Sigmoid colon (tissue), 6 donors: ENCODE measurements at regions not wholly inside any gene's neighbourhood (a gene's known extent, or its start where the extent isn't known, plus 50 kb on each side); places are given as distances from the start of the nearest gene placed in this dataset.

Source experiments
- DNase-seq: peaks from one replicate; pipeline ENCODE4 v3.0.0-alpha.2; 2019
- H3K27ac ChIP-seq, 4 donors: fragments of 200-600 bp; sonication (generic); one replicate each; pipeline ENCODE4 v1.5.1; 2016 to 2019; ENCODE audit warnings: mild to moderate bottlenecking in 1 of 4
- H3K27me3 ChIP-seq, 3 donors: fragments of 200-600 bp; sonication (generic); one replicate each; pipeline ENCODE4 v1.5.1; 2019; ENCODE audit warnings: mild to moderate bottlenecking in 1 of 3
- H3K36me3 ChIP-seq, 4 donors: fragments of 200-600 bp; sonication (generic); one replicate each; pipeline ENCODE4 v1.5.1; 2016 to 2019
- H3K4me1 ChIP-seq, 4 donors: fragments of 200-600 bp; sonication (generic); one replicate each; pipeline ENCODE4 v1.5.1; 2017 to 2019
- H3K4me3 ChIP-seq, 4 donors: fragments of 200-600 bp; sonication (generic); one replicate each; pipeline ENCODE4 v1.5.1; 2017 to 2019; ENCODE audit warnings: mild to moderate bottlenecking in 2 of 4, moderate library complexity in 1 of 4
- H3K9me3 ChIP-seq, 4 donors: fragments of 200-600 bp in 3 of 4; sonication (generic) in 3 of 4; one replicate each; pipeline versions ENCODE4 v1.5.1 to v1.6.1; 2013 to 2019
- EP300 ChIP-seq, 4 donors: sonication (generic); formaldehyde crosslinking; IDR thresholded peaks; one replicate each; pipeline ENCODE4 v1.6.1; 2017; ENCODE audit warnings: antibody characterized with exemption in 4 of 4
- POLR2A ChIP-seq, 2 donors: fragments of 450-650 bp; IDR thresholded peaks; one replicate each; pipeline ENCODE4 v1.6.1; 2016; ENCODE audit warnings: antibody characterized with exemption in 2 of 2, mild to moderate bottlenecking in 2 of 2, moderate library complexity in 2 of 2
- POLR2AphosphoS5 ChIP-seq, 4 donors: sonication (generic); formaldehyde crosslinking; IDR thresholded peaks; one replicate each; pipeline ENCODE4 v1.6.1; 2017; ENCODE audit warnings: antibody characterized with exemption in 4 of 4
- WGBS, 2 donors: extraction: QIAGEN DNeasy Blood & Tissue Kit; methylation state at CpG; one replicate each; pipeline ENCODE4 v1.1.7; 2013; 5-methylcytosine and 5-hydroxymethylcytosine counted together
- intact Hi-C: fragments of 100-400 bp; cut with DNase I; formaldehyde crosslinking; loops from one replicate; pipeline ENCODE4 v1.15.1; 2023
- TF ChIP-seq, protein P1 (sequence below), 4 experiments: fragments of 450-650 bp in 3 of 4; fragments of 200-600 bp in 1 of 4; IDR thresholded peaks; one replicate each; pipeline ENCODE4 v1.5.1; 2016 to 2019; ENCODE audit warnings: antibody characterized with exemption in 4 of 4, mild to moderate bottlenecking in 3 of 4, moderate library complexity in 2 of 4
- donor health status: healthy with polysubstance abuse.
- donor health status: healthy.

GRCh38 chr11:131309776-131310175 lies 60.6 kb upstream of the NTM start:
- Histone ChIP-seq H3K4me1 (no peaks in the 10 kb centered on the region), H3K36me3 (no peaks in the 10 kb centered on the region), H3K27ac (no peak overlapping the region), H3K4me3 (no peak overlapping the region), H3K9me3 (no peaks in the 10 kb centered on the region), H3K27me3 (peaks cover 0 to 6% (median 0%) of the 10 kb centered on the region in 3 donors)
- TF ChIP-seq POLR2A (IDR thresholded peaks at IDR 0.05) (no peak), POLR2AphosphoS5 (IDR thresholded peaks at IDR 0.05) (no peak), EP300 (IDR thresholded peaks at IDR 0.05) (no peak)
- TF ChIP-seq, protein P1, sequence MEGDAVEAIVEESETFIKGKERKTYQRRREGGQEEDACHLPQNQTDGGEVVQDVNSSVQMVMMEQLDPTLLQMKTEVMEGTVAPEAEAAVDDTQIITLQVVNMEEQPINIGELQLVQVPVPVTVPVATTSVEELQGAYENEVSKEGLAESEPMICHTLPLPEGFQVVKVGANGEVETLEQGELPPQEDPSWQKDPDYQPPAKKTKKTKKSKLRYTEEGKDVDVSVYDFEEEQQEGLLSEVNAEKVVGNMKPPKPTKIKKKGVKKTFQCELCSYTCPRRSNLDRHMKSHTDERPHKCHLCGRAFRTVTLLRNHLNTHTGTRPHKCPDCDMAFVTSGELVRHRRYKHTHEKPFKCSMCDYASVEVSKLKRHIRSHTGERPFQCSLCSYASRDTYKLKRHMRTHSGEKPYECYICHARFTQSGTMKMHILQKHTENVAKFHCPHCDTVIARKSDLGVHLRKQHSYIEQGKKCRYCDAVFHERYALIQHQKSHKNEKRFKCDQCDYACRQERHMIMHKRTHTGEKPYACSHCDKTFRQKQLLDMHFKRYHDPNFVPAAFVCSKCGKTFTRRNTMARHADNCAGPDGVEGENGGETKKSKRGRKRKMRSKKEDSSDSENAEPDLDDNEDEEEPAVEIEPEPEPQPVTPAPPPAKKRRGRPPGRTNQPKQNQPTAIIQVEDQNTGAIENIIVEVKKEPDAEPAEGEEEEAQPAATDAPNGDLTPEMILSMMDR (IDR thresholded peaks at IDR 0.05): no peak
- no peak for DNase-seq
- WGBS, 2 donors: 53 to 77% methylated on average over 5 of the region's 5 CpGs
- intact Hi-C loops: no loop called here

DNA sequence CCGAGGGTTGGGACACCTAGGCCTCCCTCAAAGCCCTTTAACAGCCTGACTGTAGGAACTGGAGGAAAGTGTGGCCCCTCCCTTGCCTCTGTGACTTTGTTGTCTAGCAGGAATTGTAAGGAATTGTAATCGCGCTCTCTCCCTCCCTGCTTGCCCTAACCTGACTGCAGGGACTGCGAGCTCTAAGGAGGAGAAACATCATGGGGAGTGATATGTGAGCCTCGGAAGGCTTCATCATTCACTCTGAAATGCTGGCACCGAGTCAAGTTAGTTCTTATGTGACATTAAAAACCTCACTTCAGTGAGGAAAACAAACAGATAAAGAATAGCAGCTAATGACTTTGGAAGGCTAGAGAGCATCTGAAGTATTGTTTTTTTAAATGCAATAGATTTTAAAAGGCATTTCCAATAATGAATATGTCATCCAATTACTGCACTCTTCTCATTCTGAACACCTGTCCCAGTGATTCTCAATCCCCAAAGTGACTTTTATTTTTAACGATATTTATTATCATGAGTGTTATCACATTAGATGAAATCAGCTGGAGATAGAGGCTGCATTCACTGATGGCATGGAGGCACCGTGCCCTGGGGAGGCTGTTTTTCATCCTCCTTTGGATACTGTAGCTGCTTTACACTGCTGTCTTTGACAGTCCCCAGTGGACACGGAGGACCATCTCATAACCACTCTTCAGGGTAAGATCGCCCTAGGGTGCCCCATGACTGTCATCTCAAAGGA lies 58.5 kb upstream of the NTM start:
- Histone ChIP-seq H3K36me3 (no peaks in the 10 kb centered on the region), H3K9me3 (no peaks in the 10 kb centered on the region), H3K4me1 (no peaks in the 10 kb centered on the region), H3K27ac (no peak overlapping the region), H3K27me3 (peaks cover 0 to 6% (median 0%) of the 10 kb centered on the region in 3 donors), H3K4me3 (no peak overlapping the region)
- DNase-seq: no peak
- TF ChIP-seq, protein P1 (IDR thresholded peaks at IDR 0.05): no peak
- TF ChIP-seq EP300 (IDR thresholded peaks at IDR 0.05) (no peak), POLR2A (IDR thresholded peaks at IDR 0.05) (no peak), POLR2AphosphoS5 (IDR thresholded peaks at IDR 0.05) (no peak)
- intact Hi-C loops: no loop called here
- 63 to 81% methylated on average over 10 of the region's 10 CpGs for WGBS, 2 donors
